H1 (cell line): ENCODE measurements at regions not wholly inside any gene's neighbourhood (a gene's known extent, or its start where the extent isn't known, plus 50 kb on each side); places are given as distances from the start of the nearest gene placed in this dataset.

Experiments
- CHD2 ChIP-seq: IDR thresholded peaks from 2 replicates; pipeline ENCODE4 v1.6.1; 2012; ENCODE audit warnings: low read length, improper control_type of control experiment
- CHD7 ChIP-seq: fragments of 300-600 bp; sonication (generic); IDR thresholded peaks from 2 replicates; pipeline ENCODE4 v1.7.1; 2012; ENCODE audit warnings: low read length, moderate library complexity, mild to moderate bottlenecking, inconsistent platforms; ENCODE audit not compliant: insufficient replicate concordance
- JUN ChIP-seq: IDR thresholded peaks from 2 replicates; pipeline ENCODE4 v1.6.1; 2011; ENCODE audit warnings: low read depth, mild to moderate bottlenecking, improper control_type of control experiment, low read length
- KDM4A ChIP-seq: IDR thresholded peaks from one replicate; pipeline ENCODE4 v1.7.1; 2012; ENCODE audit warnings: low read depth, mild to moderate bottlenecking, moderate library complexity, low read length, inconsistent platforms; ENCODE audit not compliant: severe bottlenecking
- KDM5A ChIP-seq: fragments of 200-600 bp; IDR thresholded peaks from 2 replicates; pipeline ENCODE4 v1.7.1; 2012; ENCODE audit warnings: mild to moderate bottlenecking, low read length, inconsistent platforms, mixed read lengths

DNA sequence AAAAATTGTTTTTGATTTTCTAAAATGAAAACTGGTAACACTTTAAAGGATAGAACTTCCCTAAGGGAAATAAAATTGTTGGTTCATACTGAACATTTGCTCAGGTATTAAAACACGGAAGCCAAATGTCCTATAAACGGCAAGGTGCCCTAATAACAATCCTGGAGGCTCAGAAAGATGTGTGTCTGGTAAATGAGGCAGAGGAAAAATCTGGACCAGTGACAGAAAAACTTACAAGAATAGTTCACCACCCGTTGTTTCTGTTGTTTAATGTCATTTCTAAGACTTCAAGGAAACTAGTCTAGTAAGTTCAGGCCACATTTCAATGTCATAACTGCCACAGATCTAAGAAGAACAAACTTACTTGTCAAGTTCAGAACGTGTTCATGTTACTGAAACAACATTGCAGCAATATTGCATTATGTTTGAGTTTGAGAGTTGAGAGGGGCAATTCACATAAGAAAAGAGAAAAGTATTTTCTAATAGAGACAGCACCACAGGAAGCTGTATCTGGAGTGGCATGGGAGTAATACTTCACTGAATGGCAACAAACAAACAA, 476.6 kb downstream of the GRXCR1 start (continued):
- TF ChIP-seq CHD7, result no peak
- TF ChIP-seq KDM4A, result no peak
- TF ChIP-seq KDM5A, result no peak
- TF ChIP-seq CHD2, result no peak
- TF ChIP-seq JUN, result no peak
